ENCODE measurements at regions not wholly inside any gene's neighbourhood (a gene's known extent, or its start where the extent isn't known, plus 50 kb on each side); places are given as distances from the start of the nearest gene placed in this dataset.

DNA sequence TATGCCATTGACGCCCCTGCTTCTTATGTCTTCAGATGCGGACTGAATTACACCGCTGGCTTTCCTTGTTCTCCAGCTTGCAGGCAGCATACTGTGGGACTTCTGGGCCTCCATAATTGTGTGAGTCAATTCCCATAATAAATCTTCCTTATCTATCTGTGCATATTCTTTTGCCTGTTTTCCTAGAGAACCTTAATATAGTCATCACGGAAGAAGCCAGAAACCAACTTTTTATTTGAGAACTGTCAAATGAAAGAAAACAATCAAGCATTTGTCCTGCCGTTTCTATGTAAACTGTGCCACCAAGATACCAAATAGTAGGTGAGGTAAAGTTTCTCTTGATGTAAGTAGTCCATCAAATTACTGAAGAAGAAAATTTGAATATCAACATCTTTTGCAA, 51.8 kb upstream of the B3GALNT1 start:
- no peak for DNase-seq (ENCODE audit: low spot score)

GRCh38 chr3:161161603-161162002, 56.5 kb upstream of the B3GALNT1 start:
- DNase-seq (ENCODE audit: low spot score): no peak

- no peak for DNase-seq (ENCODE audit: low spot score)
Observed at GRCh38 chr3:161163297-161163696, 57.8 kb upstream of the NMD3 start.

GRCh38 chr3:161166051-161166450, 55.1 kb upstream of the NMD3 start:
- no peak for DNase-seq (ENCODE audit: low spot score)

GRCh38 chr3:161171113-161171512, 50.0 kb upstream of the NMD3 start:
- peak; percentile 32 for DNase-seq (ENCODE audit: low spot score)

Data from mucosa of gallbladder (tissue), 1 donor.